Nephron progenitor cell (in vitro differentiated cells): ENCODE measurements at regions not wholly inside any gene's neighbourhood (a gene's known extent, or its start where the extent isn't known, plus 50 kb on each side); places are given as distances from the start of the nearest gene placed in this dataset.
A peak's percentile ranks its signal among the peaks of the same experiment; 100 is the strongest.

Source experiments
- DNase-seq: peaks from one replicate; pipeline ENCODE4 v3.0.0; 2021
- H3K27ac Mint-ChIP-seq: 2 replicates; pipeline ENCODE4 v1.8.0; 2021; ENCODE audit warnings: mild to moderate bottlenecking, moderate library complexity, mixed read lengths
- H3K27me3 Mint-ChIP-seq: 2 replicates; pipeline ENCODE4 v1.8.0; 2021; ENCODE audit warnings: mild to moderate bottlenecking, low read depth, mixed read lengths; ENCODE audit not compliant: poor library complexity
- H3K36me3 Mint-ChIP-seq: 2 replicates; pipeline ENCODE4 v1.8.0; 2021; ENCODE audit warnings: low read depth, mixed read lengths
- H3K4me1 Mint-ChIP-seq: 2 replicates; pipeline ENCODE4 v1.8.0; 2021; ENCODE audit warnings: mixed read lengths
- H3K4me3 Mint-ChIP-seq: 2 replicates; pipeline ENCODE4 v1.8.0; 2021; ENCODE audit warnings: mild to moderate bottlenecking, moderate library complexity, mixed read lengths
- H3K9me3 Mint-ChIP-seq: 2 replicates; pipeline ENCODE4 v1.8.0; 2021; ENCODE audit warnings: mild to moderate bottlenecking, moderate library complexity, mixed read lengths
- CTCF ChIP-seq: fragments of 200-600 bp; sonication (generic); IDR thresholded peaks from 2 replicates; pipeline ENCODE4 v1.5.0; 2021; ENCODE audit warnings: antibody characterized with exemption

- peaks cover 4% of the 10 kb centered on the region for H3K36me3 Mint-ChIP-seq
Observed at GRCh38 chr18:10124557-10124956, 210.7 kb downstream of the VAPA start.

DNA sequence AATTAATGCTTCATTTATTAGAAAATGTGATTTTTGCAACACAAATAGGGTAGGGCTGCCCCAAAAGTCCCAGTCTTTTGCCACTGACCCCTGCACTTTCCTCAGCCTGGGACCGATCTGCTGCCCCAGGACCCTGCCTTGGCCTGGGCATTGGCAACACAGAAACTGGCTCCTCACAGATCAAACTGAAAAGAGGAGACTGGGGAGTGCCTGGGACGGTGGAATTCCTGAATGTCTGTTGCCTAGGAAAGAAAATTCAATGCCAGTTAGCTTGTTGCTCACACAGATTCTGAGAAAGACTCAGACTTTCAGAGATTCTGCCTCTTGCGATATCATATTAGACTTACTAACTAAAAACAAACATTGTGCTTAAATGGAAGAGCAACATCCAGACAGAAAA, 211.2 kb downstream of the VAPA start:
- H3K4me3 Mint-ChIP-seq: no peak overlapping the region
- DNase-seq: no peak
- H3K36me3 Mint-ChIP-seq: peaks cover 4% of the 10 kb centered on the region
- peaks cover 13% of the 10 kb centered on the region for H3K27me3 Mint-ChIP-seq
- H3K4me1 Mint-ChIP-seq: peaks cover 82% of the 10 kb centered on the region
- TF ChIP-seq CTCF: no peak
- no peak overlapping the region for H3K27ac Mint-ChIP-seq
- peaks cover 9% of the 10 kb centered on the region for H3K9me3 Mint-ChIP-seq

More at GRCh38 chr18:10124557-10124956, 210.7 kb downstream of the VAPA start:
- Mint-ChIP-seq H3K9me3 (peaks cover 13% of the 10 kb centered on the region), H3K4me1 (peaks cover 79% of the 10 kb centered on the region), H3K4me3 (no peak overlapping the region), H3K27me3 (peaks cover 13% of the 10 kb centered on the region), H3K27ac (peak overlapping the region; percentile 89)
- DNase-seq: no peak
- no peak for TF ChIP-seq CTCF

- no peaks in the 10 kb centered on the region for H3K9me3 Mint-ChIP-seq
- H3K4me3 Mint-ChIP-seq: no peak overlapping the region
- peaks cover 81% of the 10 kb centered on the region for H3K4me1 Mint-ChIP-seq
Observed at GRCh38 chr18:10127729-10128128, 213.9 kb downstream of the VAPA start.

DNA sequence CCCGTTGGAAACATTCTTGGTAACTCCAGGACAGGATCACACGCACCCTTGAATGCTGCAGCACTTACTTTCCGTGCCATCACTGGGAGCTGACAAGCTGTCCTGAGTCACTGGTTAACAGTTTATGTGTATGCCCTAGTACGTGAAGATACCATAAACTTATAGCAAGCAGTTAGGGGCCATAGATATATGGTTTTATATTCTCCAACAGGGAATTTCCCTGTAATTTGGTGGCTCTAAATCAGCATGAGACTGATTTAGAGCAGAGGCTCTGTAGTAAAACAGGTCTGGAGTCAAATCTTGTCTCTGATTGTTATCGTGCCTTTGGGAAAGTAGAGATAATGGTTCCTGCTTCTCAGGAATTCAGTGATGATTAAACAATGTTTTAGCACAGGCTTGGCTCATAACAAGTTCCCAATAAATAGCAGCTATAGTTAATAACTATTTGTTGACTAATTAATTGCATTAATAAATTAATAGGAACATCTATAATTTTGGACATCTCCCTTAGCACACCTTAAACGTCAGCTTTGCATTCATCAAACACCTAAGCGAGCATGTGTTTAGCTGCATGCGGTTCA, 215.2 kb downstream of the VAPA start:
- peaks cover 8% of the 10 kb centered on the region for H3K27me3 Mint-ChIP-seq
- H3K4me1 Mint-ChIP-seq: peaks cover 79% of the 10 kb centered on the region
- H3K36me3 Mint-ChIP-seq: no peaks in the 10 kb centered on the region
- DNase-seq: no peak
- no peak overlapping the region for H3K4me3 Mint-ChIP-seq
- TF ChIP-seq CTCF: no peak
- H3K9me3 Mint-ChIP-seq: no peaks in the 10 kb centered on the region
- peak overlapping the region; percentile 27 for H3K27ac Mint-ChIP-seq

More at GRCh38 chr18:10127729-10128128, 213.9 kb downstream of the VAPA start:
- no peak for TF ChIP-seq CTCF
- H3K27ac Mint-ChIP-seq: no peak overlapping the region
- no peak for DNase-seq
- H3K27me3 Mint-ChIP-seq: peaks cover 10% of the 10 kb centered on the region
- no peaks in the 10 kb centered on the region for H3K36me3 Mint-ChIP-seq

DNA sequence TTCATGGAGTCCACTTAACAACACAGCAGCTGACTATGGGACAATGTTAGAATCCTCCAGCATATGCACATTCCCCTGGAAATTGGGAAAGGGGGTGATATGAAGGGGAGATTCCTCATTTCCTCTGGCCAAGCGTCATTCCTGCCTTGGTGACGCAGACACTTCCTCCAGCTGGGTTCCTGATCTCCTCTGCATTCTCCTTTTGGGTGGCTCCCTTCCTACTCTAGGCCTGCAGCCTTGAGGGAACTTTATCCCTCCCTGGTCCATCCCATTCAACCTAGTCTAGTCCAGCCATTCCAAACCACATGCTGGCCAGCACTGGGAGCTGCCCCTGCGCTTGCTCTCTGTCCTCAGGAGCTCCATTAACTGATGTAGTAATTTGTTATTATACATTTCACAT, 216.8 kb downstream of the VAPA start:
- H3K4me1 Mint-ChIP-seq: peaks cover 70% of the 10 kb centered on the region
- DNase-seq: no peak
- no peak for TF ChIP-seq CTCF
- peaks cover 10% of the 10 kb centered on the region for H3K27me3 Mint-ChIP-seq
- H3K27ac Mint-ChIP-seq: peak overlapping the region; percentile 87
- no peaks in the 10 kb centered on the region for H3K9me3 Mint-ChIP-seq
- peak overlapping the region; percentile 33 for H3K4me3 Mint-ChIP-seq
- no peaks in the 10 kb centered on the region for H3K36me3 Mint-ChIP-seq

GRCh38 chr18:10131081-10131459, 217.3 kb downstream of the VAPA start:
- H3K4me3 Mint-ChIP-seq: peak overlapping the region; percentile 69
- peaks cover 70% of the 10 kb centered on the region for H3K4me1 Mint-ChIP-seq
- no peaks in the 10 kb centered on the region for H3K36me3 Mint-ChIP-seq
- no peak for DNase-seq
- peak overlapping the region; percentile 87 for H3K27ac Mint-ChIP-seq
- no peaks in the 10 kb centered on the region for H3K9me3 Mint-ChIP-seq
- peaks cover 10% of the 10 kb centered on the region for H3K27me3 Mint-ChIP-seq
- TF ChIP-seq CTCF: no peak
